HS-5 (cell line): ENCODE measurements at regions not wholly inside any gene's neighbourhood (a gene's known extent, or its start where the extent isn't known, plus 50 kb on each side); places are given as distances from the start of the nearest gene placed in this dataset.
"Not testable (repeated sequence)": the region's sequence is repeated elsewhere in the genome, so short reads cannot be mapped to it uniquely, and the experiment has no call there.

Experiments
- DNase-seq: peaks from one replicate; pipeline ENCODE4 v3.0.0-alpha.2; 2012; ENCODE audit warnings: low read depth

- no peak for DNase-seq
Measured at GRCh38 chr3:158882445-158882844, 80.6 kb downstream of the MFSD1 start.

- no peak for DNase-seq
Measured at GRCh38 chr3:158896729-158897128, 94.9 kb downstream of the MFSD1 start.

- no peak for DNase-seq
Measured at GRCh38 chr3:158906749-158907148, 104.9 kb downstream of the MFSD1 start.

- no peak for DNase-seq
Measured at GRCh38 chr3:158908187-158908734, 106.4 kb downstream of the MFSD1 start.

GRCh38 chr3:158909870-158910269 lies 108.0 kb downstream of the MFSD1 start:
- no peak for DNase-seq

- DNase-seq, result no peak
Measured at GRCh38 chr3:158911586-158911985, 109.7 kb downstream of the MFSD1 start.

- no peak for DNase-seq
Measured at GRCh38 chr3:158912188-158912587, 110.3 kb downstream of the MFSD1 start.

- DNase-seq, result no peak
Measured at GRCh38 chr3:158912621-158913020, 110.8 kb downstream of the MFSD1 start.

GRCh38 chr3:158916111-158916510 lies 114.3 kb downstream of the MFSD1 start:
- DNase-seq, result no peak

GRCh38 chr3:158918008-158918407 lies 116.2 kb downstream of the MFSD1 start:
- DNase-seq, result peak; percentile 77

GRCh38 chr3:158918451-158918850 lies 116.6 kb downstream of the MFSD1 start:
- no peak for DNase-seq

GRCh38 chr3:158920371-158920770 lies 118.5 kb downstream of the MFSD1 start:
- DNase-seq, result peak; percentile 34

- no peak for DNase-seq
Measured at GRCh38 chr3:158925021-158925420, 123.2 kb downstream of the MFSD1 start.

- no peak for DNase-seq
Measured at GRCh38 chr3:158925828-158926494, 124.1 kb downstream of the MFSD1 start.

- DNase-seq, result peak; percentile 50
Measured at GRCh38 chr3:158935846-158936245, 134.0 kb downstream of the MFSD1 start.

- DNase-seq, result no peak
Measured at GRCh38 chr3:158936530-158937113, 134.8 kb downstream of the MFSD1 start.

GRCh38 chr3:158950178-158950901 lies 148.5 kb downstream of the MFSD1 start:
- peak; percentile 4 for DNase-seq

GRCh38 chr3:158953131-158953530 lies 151.3 kb downstream of the MFSD1 start:
- no peak for DNase-seq

GRCh38 chr3:158954420-158954819 lies 152.6 kb downstream of the MFSD1 start:
- DNase-seq, result no peak

- not testable (repeated sequence) for DNase-seq
Measured at GRCh38 chr3:158957777-158958176, 155.9 kb downstream of the MFSD1 start.

- no peak for DNase-seq
Measured at GRCh38 chr3:158958873-158959272, 157.0 kb downstream of the MFSD1 start.

- no peak for DNase-seq
Measured at GRCh38 chr3:158961471-158961870, 159.6 kb downstream of the MFSD1 start.

GRCh38 chr3:158961911-158962310 lies 160.1 kb downstream of the MFSD1 start:
- DNase-seq, result no peak
